Tibial nerve (tissue), 3 donors: ENCODE measurements at regions not wholly inside any gene's neighbourhood (a gene's known extent, or its start where the extent isn't known, plus 50 kb on each side); places are given as distances from the start of the nearest gene placed in this dataset.

Experiments
- CTCF ChIP-seq, 5 experiments: fragments of 200-600 bp in 3 of 5; fragments of 450-650 bp in 2 of 5; sonication (generic) in 3 of 5; IDR thresholded peaks; one replicate each; pipeline ENCODE4 v1.5.1; 2016 to 2019; ENCODE audit warnings: antibody characterized with exemption in 5 of 5, mild to moderate bottlenecking in 3 of 5, moderate library complexity in 2 of 5
- POLR2A ChIP-seq, 2 donors: fragments of 450-650 bp; IDR thresholded peaks; one replicate each; pipeline ENCODE4 v1.6.1; 2017; ENCODE audit warnings: antibody characterized with exemption in 2 of 2, mild to moderate bottlenecking in 2 of 2, moderate library complexity in 2 of 2

GRCh38 chr9:19550009-19550408 lies 141.2 kb downstream of the ACER2 start:
- TF ChIP-seq CTCF (IDR thresholded peaks at IDR 0.05) (no peak), POLR2A (IDR thresholded peaks at IDR 0.05) (no peak)
